DND-41 (cell line): ENCODE measurements at regions not wholly inside any gene's neighbourhood (a gene's known extent, or its start where the extent isn't known, plus 50 kb on each side); places are given as distances from the start of the nearest gene placed in this dataset.

Experiments
- CTCF ChIP-seq: IDR thresholded peaks from 2 replicates; pipeline ENCODE4 v1.5.1; 2012; ENCODE audit warnings: borderline replicate concordance, low read length, moderate library complexity, mild to moderate bottlenecking; ENCODE audit not compliant: poor library complexity, severe bottlenecking; ENCODE audit errors: extremely low read depth
- EZH2 ChIP-seq: IDR thresholded peaks from 3 replicates; pipeline ENCODE4 v1.6.1; 2012; ENCODE audit warnings: borderline replicate concordance, low read depth, mild to moderate bottlenecking, moderate library complexity, low read length, inconsistent platforms; ENCODE audit not compliant: severe bottlenecking

- TF ChIP-seq CTCF (no peak), EZH2 (no peak)
Measured at GRCh38 chr10:3337741-3338140, 165.2 kb upstream of the PITRM1 start.
